Naive thymus-derived CD4-positive, alpha-beta T cell (primary cell): ENCODE measurements at regions not wholly inside any gene's neighbourhood (a gene's known extent, or its start where the extent isn't known, plus 50 kb on each side); places are given as distances from the start of the nearest gene placed in this dataset.
"Not testable (repeated sequence)": the region's sequence is repeated elsewhere in the genome, so short reads cannot be mapped to it uniquely, and the experiment has no call there.

Experiments
- ATAC-seq: fragments of 150-1000 bp; cut with Tn5 transposase; 2 replicates; pipeline ENCODE4 v1.10.0; 2021; ENCODE audit warnings: mild to moderate bottlenecking, moderate library complexity
- CTCF ChIA-PET: fragments of 350-600 bp; sonication (Branson Sonifier 250); formaldehyde crosslinking; loops from one replicate; lab custom pipeline; 2021; ENCODE audit warnings: antibody characterized with exemption; lab: Charles Lee
- POLR2A ChIA-PET: fragments of 350-600 bp; sonication (Branson Sonifier 250); formaldehyde crosslinking; loops from one replicate; lab custom pipeline; 2021; ENCODE audit warnings: antibody characterized with exemption, inconsistent platforms; lab: Charles Lee
- DNase-seq, 9 donors: peaks; one replicate each; pipeline versions ENCODE4 v3.0.0 to v3.0.0-alpha.2; 2020 to 2022; ENCODE audit warnings: mixed read lengths in 1 of 9
- H3K27ac ChIP-seq: one replicate; pipeline ENCODE4 v1.7.0; 2013; ENCODE audit warnings: mild to moderate bottlenecking, low read depth, low read length, moderate library complexity
- H3K27me3 ChIP-seq, 2 donors: one replicate each; pipeline ENCODE4 v1.7.0; 2013; ENCODE audit warnings: low read length in 2 of 2, mild to moderate bottlenecking in 2 of 2, moderate library complexity in 2 of 2; ENCODE audit not compliant: control insufficient read depth in 2 of 2, insufficient read depth in 2 of 2
- H3K36me3 ChIP-seq, 3 experiments: 1 replicate in 2 of 3; 2 replicates in 1 of 3; pipeline ENCODE4 v1.7.0; 2013; ENCODE audit warnings: low read length in 3 of 3, mild to moderate bottlenecking in 3 of 3, moderate library complexity in 1 of 3; ENCODE audit not compliant: insufficient read depth in 3 of 3, control insufficient read depth in 2 of 3
- H3K4me1 ChIP-seq, 2 donors: one replicate each; pipeline ENCODE4 v1.7.0; 2013; ENCODE audit warnings: low read length in 2 of 2, mild to moderate bottlenecking in 2 of 2, moderate library complexity in 1 of 2; ENCODE audit not compliant: control insufficient read depth in 2 of 2, insufficient read depth in 2 of 2
- H3K4me3 ChIP-seq: 2 replicates; pipeline ENCODE4 v1.7.0; 2013; ENCODE audit warnings: mild to moderate bottlenecking, low read length
- H3K9me3 ChIP-seq, 3 experiments: 1 replicate in 2 of 3; 2 replicates in 1 of 3; pipeline ENCODE4 v1.7.0; 2013; ENCODE audit warnings: low read length in 3 of 3; ENCODE audit not compliant: control insufficient read depth in 2 of 3
- H3K27ac Mint-ChIP-seq, 9 donors: one replicate each; pipeline ENCODE4 v1.8.0; 2020 to 2022; ENCODE audit warnings: mixed read lengths in 9 of 9, mild to moderate bottlenecking in 8 of 9, moderate library complexity in 5 of 9, inconsistent platforms in 2 of 9
- H3K27me3 Mint-ChIP-seq, 5 donors: one replicate each; pipeline ENCODE4 v1.8.0; 2021 to 2022; ENCODE audit warnings: mixed read lengths in 5 of 5, mild to moderate bottlenecking in 1 of 5
- H3K36me3 Mint-ChIP-seq, 5 donors: one replicate each; pipeline ENCODE4 v1.8.0; 2020 to 2022; ENCODE audit warnings: mixed read lengths in 5 of 5, mild to moderate bottlenecking in 3 of 5, inconsistent platforms in 1 of 5
- H3K4me1 Mint-ChIP-seq, 7 donors: one replicate each; pipeline ENCODE4 v1.8.0; 2020 to 2022; ENCODE audit warnings: mixed read lengths in 7 of 7, mild to moderate bottlenecking in 3 of 7, inconsistent platforms in 1 of 7
- H3K4me3 Mint-ChIP-seq, 10 donors: one replicate each; pipeline ENCODE4 v1.8.0; 2020 to 2022; ENCODE audit warnings: mild to moderate bottlenecking in 10 of 10, mixed read lengths in 10 of 10, moderate library complexity in 6 of 10, inconsistent platforms in 2 of 10
- H3K9me3 Mint-ChIP-seq, 11 donors: one replicate each; pipeline ENCODE4 v1.8.0; 2020 to 2022; ENCODE audit warnings: mixed read lengths in 11 of 11, mild to moderate bottlenecking in 4 of 11, inconsistent platforms in 1 of 11, moderate library complexity in 1 of 11
- intact Hi-C, 2 donors: fragments of 100-400 bp; cut with micrococcal nuclease; formaldehyde crosslinking; loops; one replicate each; pipeline ENCODE4 v1.15.1; 2023

DNA sequence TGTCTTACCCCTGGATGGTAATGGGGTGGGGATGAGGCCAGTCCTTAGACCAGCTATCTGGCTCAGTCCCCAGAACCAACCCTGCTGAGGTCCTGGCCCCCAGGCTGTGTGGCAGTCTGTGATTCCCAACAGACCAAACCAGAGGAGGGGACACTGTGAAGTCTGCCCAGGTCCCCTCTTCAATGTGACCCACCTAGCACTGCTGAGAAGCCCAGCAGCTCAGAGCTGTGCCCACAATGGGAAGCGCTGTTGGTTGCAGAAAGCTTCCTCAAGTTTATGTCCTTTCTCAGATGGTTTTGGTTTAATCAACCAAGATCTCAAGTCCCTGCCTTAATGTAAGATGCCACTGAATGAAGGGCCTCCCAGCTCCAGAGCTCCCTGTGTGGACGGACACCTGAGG is 114.7 kb upstream of the IGLL5 start:
- peaks cover 0 to 6% (median 0%) of the 10 kb centered on the region in 7 donors for H3K4me1 Mint-ChIP-seq
- no peak for ATAC-seq
- POLR2A ChIA-PET, result interaction anchor here (0.9 to 1.7 kb wide), 2 partner anchors 17 to 26 kb away, joined by 3 read pairs; no protein-coding TSS in a partner anchor
- H3K9me3 Mint-ChIP-seq, result peaks cover 0 to 2% (median 0%) of the 10 kb centered on the region in 11 donors
- Histone ChIP-seq H3K27ac (no peak overlapping the region), H3K9me3 (no peaks in the 10 kb centered on the region), H3K4me1 (peaks cover 0 to 44% of the 10 kb centered on the region in 2 donors), H3K36me3 (no peaks in the 10 kb centered on the region), H3K4me3 (no peak overlapping the region), H3K27me3 (no peaks in the 10 kb centered on the region)
- H3K27me3 Mint-ChIP-seq, result peaks cover 0 to 28% (median 9%) of the 10 kb centered on the region in 5 donors
- CTCF ChIA-PET, result interaction anchor here (0.8 to 1.5 kb wide), 3 partner anchors 19 to 185 kb away, joined by 3 read pairs; no protein-coding TSS in a partner anchor
- no peaks in the 10 kb centered on the region for H3K36me3 Mint-ChIP-seq
- peak overlapping the region in 1 of 9 donors; percentile 12 for H3K27ac Mint-ChIP-seq
- DNase-seq, result no peak
- intact Hi-C loops, result no loop called here
- H3K4me3 Mint-ChIP-seq, result no peak overlapping the region

DNA sequence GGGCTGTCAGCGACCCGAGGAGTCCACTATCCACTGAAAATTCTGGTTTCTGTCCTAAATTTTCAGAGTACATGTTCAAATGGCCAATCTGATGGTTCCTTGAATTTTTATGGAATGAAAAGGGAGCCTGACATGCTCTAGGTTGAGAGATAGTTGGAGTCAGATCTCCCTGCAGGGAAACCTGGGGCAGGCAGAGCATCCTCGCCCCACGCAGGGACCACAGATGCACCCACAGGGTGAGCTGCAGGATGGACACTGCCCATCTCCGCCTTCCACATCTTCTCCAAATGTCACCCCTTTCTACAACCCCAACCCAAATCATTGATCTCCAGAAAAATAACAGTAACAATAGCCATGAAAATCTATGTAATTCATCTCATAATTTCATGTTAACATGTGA is 114.2 kb upstream of the IGLL5 start:
- CTCF ChIA-PET, result interaction anchor here (0.8 to 1.5 kb wide), 2 partner anchors 104 to 184 kb away, joined by 3 read pairs; no protein-coding TSS in a partner anchor
- Histone ChIP-seq H3K4me1 (peaks cover 0 to 44% of the 10 kb centered on the region in 2 donors), H3K9me3 (no peaks in the 10 kb centered on the region), H3K36me3 (no peaks in the 10 kb centered on the region), H3K4me3 (no peak overlapping the region), H3K27me3 (no peaks in the 10 kb centered on the region), H3K27ac (no peak overlapping the region)
- Mint-ChIP-seq H3K27me3 (peaks cover 0 to 22% (median 8%) of the 10 kb centered on the region in 5 donors), H3K4me3 (no peak overlapping the region), H3K36me3 (no peaks in the 10 kb centered on the region), H3K4me1 (peaks cover 0 to 6% (median 0%) of the 10 kb centered on the region in 7 donors), H3K27ac (no peak overlapping the region), H3K9me3 (peaks cover 0 to 2% (median 0%) of the 10 kb centered on the region in 11 donors)
- intact Hi-C loops, result no loop called here
- ATAC-seq (no peak), DNase-seq (no peak)
- POLR2A ChIA-PET, result interaction anchor here (0.9 to 1.7 kb wide), 2 partner anchors 16 to 25 kb away, joined by 3 read pairs; no protein-coding TSS in a partner anchor

DNA sequence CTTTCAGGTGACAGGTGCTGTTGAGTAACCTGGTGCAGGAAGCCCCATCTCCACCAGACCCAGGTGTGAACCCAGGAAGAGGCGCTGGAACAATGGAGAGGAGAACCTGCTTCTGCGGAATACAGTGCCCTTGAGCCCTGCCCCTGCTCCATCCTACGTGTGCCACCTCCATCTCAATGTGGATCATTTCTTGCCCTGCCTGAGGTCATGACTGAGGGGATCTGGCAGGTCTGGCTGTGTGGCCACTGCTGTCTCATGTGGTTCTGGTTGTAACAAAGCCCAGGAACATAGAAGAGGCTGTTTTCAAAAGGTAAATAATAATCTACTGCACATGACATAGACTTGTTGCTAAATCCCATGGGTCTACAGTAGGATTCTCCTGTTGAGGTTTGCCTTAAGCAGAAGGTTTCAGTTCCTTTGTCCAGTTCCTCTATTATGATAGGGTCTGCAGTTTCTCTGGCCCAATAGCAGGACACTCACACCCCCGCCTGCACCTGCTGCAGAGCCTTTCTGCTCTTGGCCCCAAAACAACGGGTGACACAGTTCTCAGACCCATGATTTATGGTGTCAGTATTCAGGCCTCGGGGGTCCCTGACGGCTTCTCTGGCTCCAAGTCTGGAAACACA is 113.5 kb upstream of the IGLL5 start:
- H3K27ac Mint-ChIP-seq, result no peak overlapping the region
- no peak overlapping the region for H3K4me3 Mint-ChIP-seq
- peaks cover 0 to 39% of the 10 kb centered on the region in 2 donors for H3K4me1 ChIP-seq

DNA sequence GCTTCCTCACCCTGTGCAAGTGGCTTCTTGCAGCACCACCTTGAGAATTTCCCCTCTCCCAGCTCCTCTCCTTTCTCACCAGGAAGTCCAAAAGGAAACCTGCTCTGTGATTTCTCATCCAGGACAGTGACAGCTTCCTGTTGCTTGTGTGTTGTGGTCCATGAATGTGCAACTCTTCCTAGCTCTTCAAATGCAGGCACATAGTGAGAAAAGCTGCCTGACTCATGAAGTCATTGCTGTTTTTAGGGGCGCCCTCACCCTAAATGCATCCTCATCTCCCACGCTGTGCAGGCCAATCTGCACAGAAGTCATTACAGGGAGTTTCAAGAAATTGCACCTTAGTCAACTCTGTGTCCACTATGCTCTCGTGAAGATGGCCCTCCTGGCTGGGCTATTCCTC is 112.9 kb upstream of the IGLL5 start:
- DNase-seq, H3K27ac Mint-ChIP-seq, H3K9me3 Mint-ChIP-seq, H3K36me3 Mint-ChIP-seq, H3K4me3 ChIP-seq, H3K4me3 Mint-ChIP-seq, POLR2A ChIA-PET, intact Hi-C loops, H3K27ac ChIP-seq, H3K36me3 ChIP-seq, H3K4me1 Mint-ChIP-seq, H3K9me3 ChIP-seq, H3K27me3 ChIP-seq: not testable (repeated sequence)
- peaks cover 0 to 36% of the 10 kb centered on the region in 2 donors for H3K4me1 ChIP-seq
- ATAC-seq, result peak; percentile 40
- CTCF ChIA-PET, result interaction anchor here (1.3 to 1.8 kb wide), 3 partner anchors 21 to 109 kb away, joined by 3 to 7 read pairs (median 5); no protein-coding TSS in a partner anchor
- H3K27me3 Mint-ChIP-seq, result peaks cover 0 to 10% (median 0%) of the 10 kb centered on the region in 5 donors

More for the DNA sequence above, 113.5 kb upstream of the IGLL5 start:
- ATAC-seq, result peak; percentile 69
- Mint-ChIP-seq H3K9me3 (peaks cover 0 to 2% (median 0%) of the 10 kb centered on the region in 11 donors), H3K27me3 (peaks cover 0 to 16% (median 1%) of the 10 kb centered on the region in 5 donors), H3K4me1 (peaks cover 0 to 5% (median 0%) of the 10 kb centered on the region in 7 donors), H3K36me3 (no peaks in the 10 kb centered on the region)
- CTCF ChIA-PET, result interaction anchor here (1.6 to 1.8 kb wide), 2 partner anchors 21 to 110 kb away, joined by 5 to 7 read pairs; no protein-coding TSS in a partner anchor
- Histone ChIP-seq H3K27me3 (no peaks in the 10 kb centered on the region), H3K4me3 (no peak overlapping the region), H3K27ac (no peak overlapping the region), H3K36me3 (no peaks in the 10 kb centered on the region), H3K9me3 (no peaks in the 10 kb centered on the region)
- intact Hi-C loops, result no loop called here
- POLR2A ChIA-PET, result no interaction called here
- DNase-seq, result no peak

DNA sequence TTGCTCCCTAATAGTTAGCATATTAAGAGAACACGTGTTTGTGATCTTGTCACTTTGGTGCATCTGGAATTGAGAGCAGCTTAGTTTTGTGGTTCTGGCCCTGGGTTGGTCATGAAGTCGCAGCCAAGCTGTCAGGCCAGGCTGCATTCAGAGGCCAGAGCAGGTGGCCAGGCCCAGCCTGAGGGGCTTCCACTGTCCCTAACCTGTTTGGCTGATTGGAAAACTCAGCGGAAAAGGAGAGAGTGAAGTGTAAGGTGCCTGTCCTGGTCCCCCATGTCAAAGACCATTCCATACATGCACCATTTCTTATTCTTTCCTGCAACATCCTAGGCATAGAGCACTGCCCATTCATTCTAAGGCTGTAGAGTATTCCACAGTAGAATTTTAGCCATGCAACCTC is 111.5 kb upstream of the IGLL5 start:
- POLR2A ChIA-PET, result no interaction called here
- Histone ChIP-seq H3K27me3 (no peaks in the 10 kb centered on the region), H3K27ac (no peak overlapping the region), H3K9me3 (no peaks in the 10 kb centered on the region), H3K4me3 (no peak overlapping the region), H3K36me3 (no peaks in the 10 kb centered on the region), H3K4me1 (peaks cover 0 to 24% of the 10 kb centered on the region in 2 donors)
- Mint-ChIP-seq H3K4me3 (no peak overlapping the region), H3K27ac (no peak overlapping the region), H3K36me3 (no peaks in the 10 kb centered on the region), H3K9me3 (no peaks in the 10 kb centered on the region), H3K4me1 (peaks cover 0 to 2% (median 0%) of the 10 kb centered on the region in 7 donors), H3K27me3 (peaks cover 0 to 9% (median 0%) of the 10 kb centered on the region in 5 donors)
- DNase-seq (no peak), ATAC-seq (no peak)
- CTCF ChIA-PET, result interaction anchor here (1.8 kb wide), 1 partner anchor 23 kb away, joined by 5 read pairs; no protein-coding TSS in a partner anchor
- intact Hi-C loops, result no loop called here

DNA sequence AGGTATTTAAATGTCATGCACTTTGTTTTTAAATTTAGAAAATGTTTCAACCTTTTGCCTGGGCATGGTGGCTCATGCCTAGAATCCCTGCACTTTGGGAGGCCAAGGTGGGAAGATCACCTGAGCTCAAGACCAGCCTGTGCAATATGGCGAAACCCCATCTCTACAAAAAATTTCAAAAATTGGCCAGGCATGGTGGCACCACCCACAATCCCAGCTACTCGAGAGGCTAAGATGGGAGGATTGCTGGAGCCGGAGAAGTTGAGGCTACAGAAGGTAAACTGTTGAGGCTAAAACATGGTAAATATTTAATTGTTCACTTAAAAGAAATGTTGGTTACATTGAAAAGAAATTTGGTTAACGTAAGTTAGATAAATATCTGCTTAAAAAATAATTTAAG is 108.4 kb upstream of the IGLL5 start:
- Mint-ChIP-seq H3K9me3 (no peaks in the 10 kb centered on the region), H3K4me3 (no peak overlapping the region), H3K36me3 (no peaks in the 10 kb centered on the region), H3K27me3 (peaks cover 0 to 14% (median 4%) of the 10 kb centered on the region in 5 donors), H3K27ac (no peak overlapping the region), H3K4me1 (peaks cover 0 to 2% (median 0%) of the 10 kb centered on the region in 7 donors)
- no peaks in the 10 kb centered on the region for H3K27me3 ChIP-seq
- H3K4me3 ChIP-seq, result no peak overlapping the region
- intact Hi-C loops, result no loop called here
- no peak overlapping the region for H3K27ac ChIP-seq
- peaks cover 0 to 4% of the 10 kb centered on the region in 2 donors for H3K4me1 ChIP-seq
- no peaks in the 10 kb centered on the region for H3K9me3 ChIP-seq
- ATAC-seq (no peak), DNase-seq (no peak)
- POLR2A ChIA-PET, result no interaction called here
- H3K36me3 ChIP-seq, result no peaks in the 10 kb centered on the region
- CTCF ChIA-PET, result interaction anchor here (1.9 kb wide), 1 partner anchor 9 kb away, joined by 4 read pairs; no protein-coding TSS in a partner anchor
